Neural progenitor cell (in vitro differentiated cells): ENCODE measurements at regions not wholly inside any gene's neighbourhood (a gene's known extent, or its start where the extent isn't known, plus 50 kb on each side); places are given as distances from the start of the nearest gene placed in this dataset.
"Not testable (repeated sequence)": the region's sequence is repeated elsewhere in the genome, so short reads cannot be mapped to it uniquely, and the experiment has no call there.

Experiments used
- DNase-seq: peaks from one replicate; pipeline ENCODE4 v3.0.0-alpha.2; 2016; ENCODE audit warnings: low spot score
- H2AFZ ChIP-seq: fragments of 200-600 bp; sonication (generic); replicated peaks from 2 replicates; pipeline ENCODE4 v1.6.1; 2016; ENCODE audit warnings: antibody characterized with exemption
- H3F3A ChIP-seq: fragments of 200-600 bp; sonication (generic); 2 replicates; pipeline ENCODE4 v1.6.1; 2016; ENCODE audit warnings: antibody characterized with exemption, low read depth
- H3K27ac ChIP-seq: fragments of 200-600 bp; sonication (generic); 2 replicates; pipeline ENCODE4 v1.5.1; 2016; ENCODE audit warnings: mild to moderate bottlenecking
- H3K27me3 ChIP-seq: fragments of 200-600 bp; sonication (generic); 2 replicates; pipeline ENCODE4 v1.6.1; 2016; ENCODE audit warnings: mild to moderate bottlenecking, moderate library complexity
- H3K36me3 ChIP-seq: fragments of 200-600 bp; sonication (generic); 2 replicates; pipeline ENCODE4 v1.5.1; 2016
- H3K4me1 ChIP-seq: fragments of 200-600 bp; sonication (generic); 2 replicates; pipeline ENCODE4 v1.6.1; 2016; ENCODE audit warnings: mixed run types
- H3K4me2 ChIP-seq: fragments of 200-600 bp; sonication (generic); 2 replicates; pipeline ENCODE4 v1.6.1; 2016
- H3K4me3 ChIP-seq: fragments of 200-600 bp; sonication (generic); 2 replicates; pipeline ENCODE4 v1.5.1; 2016
- H3K79me2 ChIP-seq: fragments of 200-600 bp; sonication (generic); 2 replicates; pipeline ENCODE4 v1.6.1; 2016; ENCODE audit warnings: low read depth
- H3K9ac ChIP-seq: fragments of 200-600 bp; sonication (generic); 2 replicates; pipeline ENCODE4 v1.6.1; 2016
- H3K9me3 ChIP-seq: fragments of 200-600 bp; sonication (generic); 2 replicates; pipeline ENCODE4 v1.5.1; 2016; ENCODE audit warnings: low read depth
- H4K20me1 ChIP-seq: fragments of 200-600 bp; sonication (generic); 2 replicates; pipeline ENCODE4 v1.6.1; 2016; ENCODE audit warnings: low read depth
- H3K27ac Mint-ChIP-seq: 3 replicates; pipeline ENCODE4 v1.8.0; 2021; ENCODE audit warnings: mixed read lengths
- H3K27me3 Mint-ChIP-seq: 2 replicates; pipeline ENCODE4 v1.8.0; 2022; ENCODE audit warnings: low read depth, mild to moderate bottlenecking, inconsistent platforms, moderate library complexity, mixed read lengths; ENCODE audit not compliant: insufficient read depth
- H3K36me3 Mint-ChIP-seq: 3 replicates; pipeline ENCODE4 v1.8.0; 2021; ENCODE audit warnings: mixed read lengths
- H3K4me1 Mint-ChIP-seq: 3 replicates; pipeline ENCODE4 v1.8.0; 2021; ENCODE audit warnings: mixed read lengths
- H3K4me3 Mint-ChIP-seq: 3 replicates; pipeline ENCODE4 v1.8.0; 2021; ENCODE audit warnings: mild to moderate bottlenecking, moderate library complexity, mixed read lengths
- H3K9me3 Mint-ChIP-seq: 3 replicates; pipeline ENCODE4 v1.8.0; 2020; ENCODE audit warnings: mixed read lengths
- CTCF ChIP-seq: fragments of 200-600 bp; sonication (generic); IDR thresholded peaks from 2 replicates; pipeline ENCODE4 v1.5.1; 2017; ENCODE audit warnings: antibody characterized with exemption, mild to moderate bottlenecking
- EZH2 ChIP-seq: fragments of 200-600 bp; sonication (generic); IDR thresholded peaks from 2 replicates; pipeline ENCODE4 v1.6.1; 2017; ENCODE audit warnings: antibody characterized with exemption, mild to moderate bottlenecking, moderate library complexity
- EZH2phosphoT487 ChIP-seq: fragments of 200-600 bp; sonication (generic); IDR thresholded peaks from 2 replicates; pipeline ENCODE4 v1.6.1; 2017; ENCODE audit warnings: antibody characterized with exemption

GRCh38 chr5:50905996-50906570 is 239.6 kb downstream of the PARP8 start:
- DNase-seq, result no peak
- TF ChIP-seq EZH2phosphoT487 (no peak), CTCF (no peak), EZH2 (no peak)
- Mint-ChIP-seq H3K27me3 (peaks cover 4% of the 10 kb centered on the region), H3K4me1 (no peaks in the 10 kb centered on the region), H3K36me3 (no peaks in the 10 kb centered on the region), H3K9me3 (peaks cover 4% of the 10 kb centered on the region), H3K4me3 (no peak overlapping the region), H3K27ac (no peak overlapping the region)
- Histone ChIP-seq H3K4me2 (no peak overlapping the region), H3K9me3 (no peaks in the 10 kb centered on the region), H2AFZ (no peak overlapping the region), H3K27ac (no peak overlapping the region), H3F3A (no peaks in the 10 kb centered on the region), H3K79me2 (no peaks in the 10 kb centered on the region), H3K27me3 (no peaks in the 10 kb centered on the region), H3K36me3 (no peaks in the 10 kb centered on the region), H3K4me1 (peaks cover 3% of the 10 kb centered on the region), H4K20me1 (no peaks in the 10 kb centered on the region), H3K9ac (no peak overlapping the region), H3K4me3 (no peak overlapping the region)

DNA sequence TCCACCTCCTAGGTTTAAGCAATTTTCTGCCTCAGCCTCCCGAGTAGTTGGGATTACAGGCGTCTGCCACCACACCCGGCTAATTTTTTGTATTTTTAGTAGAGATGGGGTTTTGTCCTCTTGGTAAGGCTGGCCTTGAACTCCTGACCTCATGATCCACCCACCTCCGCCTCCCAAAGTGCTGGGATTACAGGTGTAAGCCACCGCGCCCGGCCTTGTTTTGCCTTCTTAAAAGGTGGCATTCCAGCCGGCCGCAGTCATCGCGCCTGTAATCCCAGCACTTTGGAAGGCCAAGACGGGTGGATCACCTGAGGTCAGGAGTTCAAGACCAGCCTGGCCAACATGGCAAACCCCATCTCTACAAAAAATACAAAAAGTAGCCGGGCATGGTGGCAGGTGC is 253.7 kb downstream of the PARP8 start:
- not testable (repeated sequence) for H3K4me3 Mint-ChIP-seq, H4K20me1 ChIP-seq, H3K4me1 ChIP-seq, H3K4me2 ChIP-seq, H3K36me3 ChIP-seq, H3K9me3 ChIP-seq, DNase-seq, H3K79me2 ChIP-seq, H3K36me3 Mint-ChIP-seq, H3K4me1 Mint-ChIP-seq, H3F3A ChIP-seq, H3K27ac Mint-ChIP-seq, H3K27ac ChIP-seq, H3K9ac ChIP-seq, H3K27me3 ChIP-seq, H3K9me3 Mint-ChIP-seq, H2AFZ ChIP-seq, H3K27me3 Mint-ChIP-seq, H3K4me3 ChIP-seq

DNA sequence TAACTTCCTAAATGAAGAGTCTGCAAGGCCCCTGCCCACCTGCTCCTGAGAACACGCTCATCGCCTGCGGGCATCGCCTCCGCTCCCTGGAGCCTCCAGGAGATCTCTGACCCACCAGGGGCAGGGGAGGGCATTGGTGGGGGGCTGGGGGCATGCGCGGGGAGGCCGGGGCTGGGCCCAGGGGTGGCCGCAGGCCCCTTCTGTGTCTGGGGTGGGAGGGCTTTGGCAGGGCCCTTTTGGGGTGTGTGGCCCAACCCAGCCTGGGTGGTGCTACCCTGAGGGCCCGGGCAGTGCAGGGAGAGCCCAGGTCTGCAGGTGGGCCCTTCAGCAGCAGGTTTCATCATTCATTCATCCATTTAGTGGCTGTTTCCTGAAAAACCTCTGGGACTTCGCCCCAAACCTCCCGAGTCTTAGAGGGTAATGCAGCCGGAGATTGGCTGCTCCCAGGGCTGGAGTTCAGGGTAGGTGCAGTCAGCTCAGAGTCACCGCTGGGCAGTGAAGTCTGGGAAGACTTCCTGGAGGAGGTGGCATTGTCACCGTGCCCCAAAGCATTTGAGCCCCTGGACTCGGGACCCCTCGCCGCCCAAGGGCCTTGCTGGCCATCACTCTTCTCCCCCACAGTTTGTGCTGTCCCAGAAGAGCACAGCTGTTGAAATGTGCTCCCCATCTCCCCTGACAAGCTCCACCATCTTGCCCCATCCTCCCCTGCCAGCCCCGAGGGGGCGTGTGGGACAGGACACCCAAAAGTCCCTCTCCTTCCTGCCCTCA is 255.1 kb downstream of the PARP8 start:
- no peaks in the 10 kb centered on the region for H3F3A ChIP-seq
- H3K4me3 ChIP-seq, result no peak overlapping the region
- peaks cover 2% of the 10 kb centered on the region for H3K9me3 Mint-ChIP-seq
- no peak overlapping the region for H3K4me2 ChIP-seq
- no peak for DNase-seq
- no peaks in the 10 kb centered on the region for H3K4me1 ChIP-seq
- no peak overlapping the region for H3K27ac Mint-ChIP-seq
- no peak overlapping the region for H3K27ac ChIP-seq
- no peaks in the 10 kb centered on the region for H4K20me1 ChIP-seq
- H3K27me3 Mint-ChIP-seq, result peaks cover 2% of the 10 kb centered on the region
- TF ChIP-seq EZH2 (no peak), CTCF (no peak), EZH2phosphoT487 (no peak)
- H3K4me1 Mint-ChIP-seq, result no peaks in the 10 kb centered on the region
- H3K4me3 Mint-ChIP-seq, result no peak overlapping the region
- H3K27me3 ChIP-seq, result no peaks in the 10 kb centered on the region
- H3K9me3 ChIP-seq, result no peaks in the 10 kb centered on the region
- H3K36me3 ChIP-seq, result no peaks in the 10 kb centered on the region
- H2AFZ ChIP-seq, result no peak overlapping the region
- H3K79me2 ChIP-seq, result no peaks in the 10 kb centered on the region
- no peaks in the 10 kb centered on the region for H3K36me3 Mint-ChIP-seq
- H3K9ac ChIP-seq, result no peak overlapping the region

GRCh38 chr5:50922134-50922941 is 255.9 kb downstream of the PARP8 start:
- H3K9ac ChIP-seq, H3K36me3 Mint-ChIP-seq, H3K9me3 ChIP-seq, H3K36me3 ChIP-seq, H3K4me3 ChIP-seq, H4K20me1 ChIP-seq, H3K4me3 Mint-ChIP-seq, H3K79me2 ChIP-seq, H3K4me1 Mint-ChIP-seq, H3K27ac Mint-ChIP-seq, H3K27ac ChIP-seq, H3K4me1 ChIP-seq, H3K9me3 Mint-ChIP-seq, H3F3A ChIP-seq, H3K27me3 ChIP-seq, H3K4me2 ChIP-seq, H3K27me3 Mint-ChIP-seq: not testable (repeated sequence)
- peak; percentile 80 for TF ChIP-seq CTCF
- H2AFZ ChIP-seq, result peak overlapping the region; percentile 63
- DNase-seq, result peak; percentile 46
